ENCODE measurements at regions not wholly inside any gene's neighbourhood (a gene's known extent, or its start where the extent isn't known, plus 50 kb on each side); places are given as distances from the start of the nearest gene placed in this dataset.
"Not testable (repeated sequence)": the region's sequence is repeated elsewhere in the genome, so short reads cannot be mapped to it uniquely, and the experiment has no call there.

DNA sequence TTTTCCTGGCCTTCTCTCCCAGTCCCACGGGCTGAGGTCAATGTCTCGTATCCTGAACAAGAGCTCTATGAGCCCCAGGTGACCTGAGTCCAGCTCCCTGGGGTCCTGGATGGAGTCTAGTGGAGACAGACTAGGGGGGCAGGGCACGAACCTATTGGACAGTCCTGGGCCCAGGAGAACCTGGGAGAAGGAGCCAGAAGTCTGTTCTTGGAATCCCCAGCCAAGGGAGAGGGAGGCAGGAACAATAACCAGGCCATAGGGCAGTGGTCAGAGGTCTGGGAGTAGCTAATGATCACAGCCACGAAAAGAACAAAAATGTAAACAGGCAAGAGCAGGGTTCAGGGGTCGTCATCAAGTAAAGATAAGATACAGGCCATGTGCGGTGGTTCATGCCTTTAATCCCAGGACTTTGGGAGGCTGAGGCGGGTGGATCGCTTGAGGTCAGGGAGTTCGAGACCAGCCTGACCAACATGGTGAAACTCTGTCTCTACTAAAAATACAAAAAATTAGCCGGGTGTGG is 60.8 kb downstream of the COPRS start:
- no peak for DNase-seq

- not testable (repeated sequence) for DNase-seq
These were observed 63.1 kb downstream of the COPRS start for GRCh38 chr17:31795941-31796340.

- DNase-seq, result no peak
These were observed 64.9 kb downstream of the COPRS start for GRCh38 chr17:31794111-31794510.

- DNase-seq, result not testable (repeated sequence)
These were observed 65.4 kb downstream of the COPRS start for GRCh38 chr17:31793634-31794033.

- no peak for DNase-seq
These were observed 66.9 kb downstream of the COPRS start for GRCh38 chr17:31792007-31792585.

DNA sequence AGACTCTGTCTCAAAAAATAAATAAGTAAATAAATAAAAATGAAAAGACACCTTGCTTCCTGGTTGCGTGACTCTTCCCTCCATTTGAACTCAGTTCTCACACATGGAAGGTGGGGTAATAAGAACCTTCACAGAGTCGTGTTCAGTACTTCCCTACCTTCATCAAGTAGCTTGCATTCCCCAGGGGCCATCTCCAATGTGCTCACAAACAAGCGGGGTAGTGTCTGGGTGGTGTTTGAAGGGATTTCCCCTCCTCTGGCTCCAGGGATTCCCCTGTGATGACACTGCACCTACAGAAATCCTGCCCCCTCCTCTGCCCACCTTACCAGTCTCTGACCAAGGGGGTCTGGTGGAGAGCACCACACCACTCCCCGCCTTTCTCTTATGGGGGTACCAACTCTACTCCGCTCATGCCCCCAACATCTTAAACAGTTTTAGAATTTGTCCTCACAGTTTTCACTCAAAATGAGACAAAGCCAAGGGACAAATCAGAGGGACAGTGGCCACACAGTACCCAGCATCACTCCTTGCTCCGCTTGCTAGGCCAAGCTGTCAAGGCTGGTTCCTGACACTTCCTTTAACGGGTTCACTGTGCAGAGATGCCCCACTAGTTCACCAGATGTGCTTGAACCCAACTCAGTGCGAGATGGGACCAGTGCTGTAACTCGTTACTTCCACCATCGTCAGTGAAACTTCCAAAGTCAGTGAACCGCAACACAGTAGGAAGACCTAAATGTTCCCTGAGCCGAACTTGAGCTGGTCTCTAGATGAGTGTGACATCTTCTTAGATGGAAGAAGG is 69.1 kb downstream of the COPRS start:
- no peak for DNase-seq

- no peak for DNase-seq
These were observed 70.1 kb downstream of the COPRS start for GRCh38 chr17:31788956-31789355.

DNA sequence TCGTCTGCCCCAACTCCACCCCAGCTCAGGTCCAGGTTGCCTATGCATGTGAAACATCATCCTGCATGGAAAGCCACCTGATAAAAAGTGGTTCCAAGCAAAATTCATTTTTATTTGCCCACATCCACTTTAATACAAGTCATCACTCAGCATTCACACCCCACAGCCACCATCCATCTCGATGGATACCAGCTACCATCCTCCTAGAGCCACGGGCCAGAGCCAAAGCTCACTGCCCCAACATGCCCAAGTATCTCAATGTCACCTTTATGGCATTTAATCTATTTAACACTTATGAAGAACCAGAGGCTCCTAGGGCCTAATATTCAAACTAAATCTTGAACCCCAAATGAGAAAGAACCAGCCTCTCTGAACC is 70.5 kb downstream of the COPRS start:
- no peak for DNase-seq

DNA sequence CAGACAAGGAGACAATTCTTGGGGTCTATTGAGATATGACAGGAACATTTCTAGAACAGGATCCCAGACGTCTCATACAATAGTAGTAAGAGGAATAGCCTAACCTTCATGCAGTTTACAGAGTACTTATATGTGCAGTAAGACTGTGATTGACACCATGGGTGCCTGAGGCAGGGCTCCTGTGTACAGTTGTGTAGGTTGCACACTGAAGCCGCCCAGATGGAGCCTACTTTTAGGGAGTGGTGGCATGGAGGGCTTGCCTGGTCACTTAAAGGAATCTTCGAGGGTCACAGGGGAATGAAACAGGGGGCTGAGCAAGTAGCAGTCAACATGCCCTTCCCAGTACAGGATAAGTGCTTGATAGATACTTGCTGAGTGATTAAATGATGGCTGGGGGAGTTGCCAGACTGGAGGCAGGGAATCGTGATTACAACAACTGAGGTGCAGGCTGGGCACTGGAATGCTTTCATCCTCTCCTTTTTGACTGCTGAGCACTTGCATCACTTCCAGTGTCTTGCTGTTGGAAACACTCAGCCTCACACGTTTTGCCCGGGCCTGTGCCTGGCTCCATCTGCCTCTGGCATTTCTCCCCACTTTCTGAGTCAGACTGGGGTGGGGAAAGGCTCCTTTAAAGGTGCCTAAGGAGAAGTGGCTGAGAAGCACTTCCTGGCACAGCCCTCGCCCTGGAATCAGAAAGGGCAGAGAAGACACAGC is 71.0 kb downstream of the COPRS start:
- no peak for DNase-seq

GRCh38 chr17:31786796-31787481 is 72.1 kb downstream of the COPRS start:
- no peak for DNase-seq

GRCh38 chr17:31780483-31780882 is 78.6 kb downstream of the COPRS start:
- DNase-seq, result no peak

DNA sequence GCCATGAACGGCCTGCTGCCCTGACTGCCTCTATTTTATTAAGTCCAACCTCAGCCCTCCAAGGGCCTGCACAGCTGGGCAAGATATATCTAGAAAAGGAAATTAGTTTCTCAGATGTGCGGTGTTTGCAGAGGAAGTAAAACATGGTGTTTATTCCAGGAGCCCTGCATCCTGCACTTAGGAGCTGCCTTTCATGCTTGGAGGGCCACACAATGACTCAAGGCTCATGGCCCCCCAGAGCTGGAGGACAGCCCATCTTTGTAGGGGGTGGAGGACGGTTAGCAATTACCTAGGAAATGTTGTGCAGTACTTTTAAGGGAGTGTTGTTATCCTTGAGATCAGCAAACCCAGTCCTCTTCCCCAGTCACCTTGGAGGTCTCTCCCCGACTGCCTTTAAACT is 80.5 kb downstream of the COPRS start:
- no peak for DNase-seq

GRCh38 chr17:31771328-31771727 is 87.7 kb downstream of the COPRS start:
- DNase-seq, result not testable (repeated sequence)

DNA sequence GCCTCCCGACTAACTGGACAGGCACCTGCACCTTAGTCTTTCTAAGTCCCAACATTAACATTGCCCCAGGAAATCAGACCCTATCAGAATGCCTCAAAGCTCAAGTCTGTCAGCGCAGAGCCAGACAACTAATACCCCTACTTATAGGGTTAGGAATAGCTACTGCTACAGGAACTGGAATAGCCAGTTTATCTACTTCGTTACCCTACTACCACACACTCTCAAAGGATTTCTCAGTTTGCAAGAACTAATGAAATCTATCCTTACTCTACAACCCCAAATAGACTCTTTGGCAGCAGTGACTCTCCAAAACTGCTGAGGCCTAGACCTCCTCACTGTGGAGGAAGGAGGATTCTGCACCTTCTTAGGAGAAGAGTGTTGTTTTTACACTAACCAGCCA is 88.5 kb downstream of the COPRS start:
- DNase-seq, result not testable (repeated sequence)

DNA sequence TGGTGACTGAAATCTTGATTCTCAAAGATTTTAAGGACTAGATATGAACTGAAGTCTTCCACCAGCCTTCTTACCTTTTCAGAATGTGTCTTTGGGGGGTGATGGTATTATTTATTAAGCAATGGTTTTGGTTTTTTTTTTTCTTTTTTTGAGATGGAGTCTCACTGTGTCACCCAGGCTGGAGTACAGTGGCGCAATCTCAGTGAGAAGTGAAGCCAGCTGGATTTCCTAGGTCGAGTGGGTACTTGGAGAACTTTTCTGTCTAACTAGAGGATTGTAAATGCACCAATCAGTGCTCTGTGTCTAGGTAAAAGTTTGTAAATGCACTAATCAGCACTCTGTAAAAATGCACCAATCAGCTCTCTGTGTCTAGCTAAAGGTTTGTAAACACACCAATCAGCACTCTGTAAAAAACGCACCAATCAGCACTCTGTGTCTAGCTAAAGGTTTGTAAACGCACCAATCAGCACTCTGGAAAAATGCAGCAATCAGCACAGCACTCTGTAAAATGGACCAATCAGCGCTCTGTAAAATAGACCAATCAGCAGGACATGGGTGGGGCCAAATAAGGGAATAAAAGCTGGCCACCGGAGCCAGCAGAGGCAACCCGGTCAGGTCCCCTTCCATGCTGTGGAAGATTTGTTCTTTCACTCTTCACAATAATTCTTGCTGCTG is 97.1 kb downstream of the COPRS start:
- DNase-seq, result not testable (repeated sequence)

DNA sequence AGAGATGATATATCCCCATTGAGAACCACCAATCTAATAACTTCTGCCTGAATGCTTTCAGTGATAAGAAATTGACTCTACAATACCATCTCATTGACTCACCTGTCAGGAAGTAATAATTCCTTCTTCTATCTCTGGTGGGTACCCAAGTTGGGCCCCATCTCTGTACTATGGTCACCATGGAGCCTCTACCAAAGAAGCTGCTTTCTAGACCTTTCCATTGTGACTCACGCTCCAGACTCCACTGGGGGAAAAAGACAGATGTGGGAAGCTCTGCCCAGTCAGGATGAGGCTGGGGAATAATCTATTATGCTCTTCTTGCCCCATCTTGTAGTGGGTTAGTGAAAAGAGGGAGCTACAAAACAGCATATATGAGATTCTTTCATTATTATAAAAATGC is 100.4 kb downstream of the COPRS start:
- no peak for DNase-seq

DNA sequence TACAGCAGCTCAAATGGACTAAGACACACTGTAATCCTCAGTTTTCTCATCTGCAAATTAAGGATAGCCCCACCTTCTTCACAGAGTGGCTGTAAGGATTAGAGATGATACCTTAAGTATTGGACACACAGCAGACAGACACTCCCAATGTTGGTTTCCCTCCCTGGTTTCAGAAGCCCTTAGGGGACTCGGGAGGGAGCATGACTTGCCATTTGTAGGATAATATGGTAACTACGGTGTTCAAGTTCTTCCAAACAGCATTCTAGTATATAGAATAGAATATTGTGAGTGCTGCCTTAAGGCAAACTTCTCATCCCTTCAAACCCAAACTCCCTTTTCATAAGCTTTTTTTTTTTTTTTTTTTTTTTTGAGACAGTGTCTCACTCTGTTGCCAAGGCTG is 101.9 kb downstream of the COPRS start:
- DNase-seq, result no peak

DNA sequence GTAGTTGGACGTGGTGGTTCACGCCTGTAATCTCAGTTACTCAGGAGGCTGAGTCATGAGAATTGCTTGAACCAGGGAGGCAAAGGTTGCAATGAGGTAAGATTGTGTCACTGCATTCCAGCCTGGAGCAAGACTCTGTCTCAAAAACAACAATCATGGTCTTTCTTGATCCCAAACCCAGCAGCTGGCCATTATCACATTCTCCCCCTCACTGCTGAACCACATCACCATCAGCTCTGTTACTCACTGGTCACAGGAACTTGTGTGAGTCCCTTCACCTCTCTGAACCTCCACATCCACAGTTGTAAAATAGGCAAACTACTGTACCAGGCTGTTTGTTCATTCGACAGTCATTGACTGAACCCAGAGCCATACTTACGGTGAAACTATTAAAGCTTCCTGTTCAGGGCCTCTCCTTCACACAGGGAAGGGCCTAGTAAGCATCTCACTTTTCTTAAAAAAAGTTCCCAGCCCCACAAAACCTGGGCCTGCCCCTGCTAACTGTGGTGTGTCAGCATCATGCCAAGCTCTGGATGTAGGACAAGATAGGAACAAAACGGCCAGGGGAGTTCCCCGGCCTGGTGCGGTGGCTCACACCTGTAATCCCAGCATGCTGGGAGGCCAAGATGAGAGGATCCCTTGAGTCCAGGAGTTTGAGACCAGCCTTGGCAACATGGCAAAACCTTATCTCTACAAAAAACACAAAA is 104.7 kb downstream of the COPRS start:
- DNase-seq, result no peak

GRCh38 chr17:31753011-31753410 is 106.0 kb downstream of the COPRS start:
- no peak for DNase-seq

DNA sequence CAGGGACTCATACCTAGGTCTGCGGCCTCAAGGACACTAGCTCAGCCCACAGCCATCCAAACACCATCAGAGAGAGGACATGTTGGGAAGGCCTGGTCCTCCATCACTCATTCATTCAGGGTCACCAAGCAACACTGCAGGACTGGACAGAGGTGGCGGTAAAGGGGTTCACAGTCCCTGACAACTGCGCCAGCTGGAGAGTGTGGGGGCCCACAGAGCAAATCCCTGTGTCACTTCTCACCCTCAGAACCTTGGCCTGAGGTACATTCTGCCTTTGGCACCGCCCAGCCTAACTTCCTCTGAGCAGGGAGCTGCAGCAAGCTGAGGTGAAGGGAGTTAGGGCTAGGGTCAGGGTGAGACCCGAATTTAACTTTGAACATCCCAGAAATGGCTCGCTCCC is 106.5 kb downstream of the COPRS start:
- no peak for DNase-seq

DNA sequence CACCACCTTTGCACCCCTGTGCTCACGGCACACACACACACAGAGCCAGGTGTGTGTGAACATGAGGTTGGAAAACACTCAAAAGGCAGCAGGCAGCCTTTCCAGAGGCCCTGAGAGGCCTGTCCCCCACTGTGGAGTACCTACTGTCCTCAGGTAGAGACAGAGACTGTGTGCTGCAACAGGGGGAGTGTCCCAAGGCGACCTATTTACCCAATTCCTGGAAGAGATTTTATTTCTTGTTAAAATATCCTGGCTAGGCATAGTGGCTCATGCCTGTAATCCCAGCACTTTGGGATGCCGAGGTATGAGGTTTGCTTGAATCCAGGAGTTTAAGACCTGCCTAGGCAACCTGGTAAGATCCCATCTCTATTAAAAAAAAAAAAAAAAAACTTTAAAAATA is 108.5 kb downstream of the COPRS start:
- DNase-seq, result no peak

DNA sequence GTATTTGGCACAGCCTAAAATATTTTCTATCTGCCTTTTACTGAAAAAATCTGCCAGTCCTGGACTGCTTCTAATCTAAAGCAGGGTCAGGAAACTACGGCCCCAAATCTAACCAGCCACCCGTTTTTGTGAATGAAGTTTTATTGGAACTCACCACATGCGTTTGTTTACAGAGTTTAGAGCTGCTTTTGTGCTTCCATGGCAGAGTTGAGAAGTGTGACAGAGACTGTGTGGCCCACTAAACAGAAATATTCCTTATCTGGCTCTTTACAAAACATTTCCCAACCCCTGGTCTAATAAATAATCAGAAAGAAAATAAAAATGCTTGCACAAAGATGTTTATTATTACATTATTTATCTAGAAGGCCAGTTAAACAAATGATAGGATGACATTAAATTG is 110.2 kb downstream of the COPRS start:
- no peak for DNase-seq

Data from DMS79 treated with DMSO at 0.1 percent for 48 hours (cell line).